ENCODE measurements at regions not wholly inside any gene's neighbourhood (a gene's known extent, or its start where the extent isn't known, plus 50 kb on each side); places are given as distances from the start of the nearest gene placed in this dataset.

DNA sequence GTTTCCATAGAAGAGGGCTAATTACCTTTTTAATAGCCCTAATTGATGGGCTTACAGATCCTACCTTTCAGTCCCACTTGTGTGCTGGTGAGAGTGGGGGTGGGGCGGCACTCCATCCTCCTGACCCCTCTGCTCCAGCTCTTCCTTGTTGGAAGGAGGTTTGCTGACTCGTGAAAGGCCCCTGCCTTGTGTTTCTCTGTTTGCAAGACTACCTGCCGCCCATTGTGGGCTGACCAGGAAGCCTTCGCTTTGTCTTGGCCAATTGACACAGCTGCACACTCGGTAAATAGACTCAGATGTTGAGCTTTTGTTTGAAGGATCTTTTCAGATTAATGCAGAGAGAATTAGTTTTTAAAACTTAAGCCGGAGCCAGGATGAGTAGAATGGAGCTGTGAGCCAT, 197.3 kb upstream of the HES1 start:
- no peak for DNase-seq

DNA sequence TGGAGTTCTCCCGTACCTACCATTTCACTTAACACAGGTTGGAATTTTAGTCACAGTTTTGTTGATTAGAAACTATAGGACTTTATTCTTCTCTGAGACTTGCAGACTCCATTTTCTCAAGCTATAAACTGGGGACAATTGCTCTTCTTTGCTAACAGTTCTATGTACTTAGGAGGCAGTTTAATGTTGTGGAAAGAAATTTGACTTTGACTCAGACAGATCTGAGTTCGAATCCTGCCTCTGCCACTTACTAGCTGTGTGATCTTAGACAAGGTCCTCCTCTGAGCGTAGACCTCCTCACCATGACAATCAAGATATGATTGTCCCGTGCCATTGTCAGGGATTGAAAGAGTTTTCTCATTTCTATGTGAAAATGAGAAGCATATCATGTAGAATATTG, 196.4 kb upstream of the HES1 start:
- no peak for DNase-seq

DNA sequence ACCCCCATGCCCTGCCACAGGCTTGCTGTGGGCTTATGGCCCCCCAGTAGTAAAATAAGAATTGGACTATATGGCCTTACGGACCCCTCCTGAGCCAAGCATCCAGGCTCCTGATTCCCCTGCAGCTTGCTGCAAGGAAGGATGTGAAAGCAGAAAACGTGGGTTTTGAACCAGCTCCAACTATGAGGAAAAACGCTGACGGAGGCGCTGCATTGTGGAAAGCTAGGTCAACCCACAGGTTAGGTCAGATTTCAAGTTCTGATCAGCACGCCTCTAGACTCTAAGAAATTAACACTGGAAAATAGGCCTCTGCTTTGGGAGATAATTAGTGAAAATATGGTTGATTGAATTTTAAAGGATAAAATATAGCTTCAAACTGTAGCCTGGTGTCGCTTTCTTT, 195.4 kb upstream of the HES1 start:
- DNase-seq: no peak

DNA sequence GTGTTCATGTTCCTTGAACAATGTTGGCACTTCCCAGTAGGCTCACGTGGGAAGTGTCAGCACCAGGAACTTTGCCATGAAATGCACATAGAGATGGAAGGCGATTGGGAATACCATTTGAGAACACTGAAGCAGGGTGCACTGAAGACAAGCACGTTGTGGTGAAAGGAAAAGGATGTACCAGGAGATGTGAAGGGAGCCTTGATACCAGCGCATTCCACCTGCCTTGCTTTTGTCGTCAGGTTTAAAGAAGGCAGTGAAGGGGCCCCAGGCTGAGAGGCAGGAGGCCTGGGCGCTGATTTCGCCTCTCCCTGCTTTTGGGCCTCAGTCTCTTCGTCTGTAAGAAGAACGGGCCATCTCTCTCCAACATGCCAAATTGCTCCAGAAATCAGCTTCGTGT, 194.5 kb upstream of the HES1 start:
- no peak for DNase-seq

GRCh38 chr3:193942516-193943055, 193.4 kb upstream of the HES1 start:
- no peak for DNase-seq

GRCh38 chr3:193943200-193943599, 192.7 kb upstream of the HES1 start:
- no peak for DNase-seq

DNA sequence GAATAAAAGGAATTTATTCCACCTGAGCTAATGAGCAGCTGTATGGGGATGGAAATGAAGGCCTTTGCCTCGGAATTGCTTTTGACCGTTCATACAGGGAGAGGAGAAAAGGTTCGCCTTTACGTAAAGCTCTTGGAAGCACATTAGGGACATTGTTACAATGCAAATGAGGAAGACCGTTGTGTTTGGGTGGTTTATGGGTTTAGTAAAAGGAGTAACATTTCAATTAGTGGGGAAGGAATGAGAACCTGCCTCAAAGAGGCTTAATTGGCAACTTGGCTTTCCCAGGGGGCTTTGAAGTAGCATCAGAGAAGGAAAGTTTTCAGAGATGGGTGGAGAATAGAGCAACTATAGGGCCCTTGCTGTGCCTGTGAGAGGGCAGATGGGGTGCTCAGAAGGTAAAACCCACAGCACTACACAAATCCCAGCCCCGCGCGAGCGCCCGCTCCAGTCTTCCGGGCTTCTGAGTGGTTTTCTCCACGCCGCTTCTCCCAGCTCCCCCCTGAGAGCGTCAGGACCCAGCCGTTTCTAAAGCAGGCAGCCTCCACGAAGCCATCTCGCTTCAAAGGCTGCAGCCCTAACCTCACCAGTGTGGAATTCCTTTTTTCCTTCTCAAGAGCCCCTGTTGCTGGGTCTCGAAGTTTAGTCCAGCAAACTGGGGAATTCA, 192.0 kb upstream of the HES1 start:
- DNase-seq: no peak

- no peak for DNase-seq
Observed at GRCh38 chr3:193944518-193944884, 191.4 kb upstream of the HES1 start.

- no peak for DNase-seq
Observed at GRCh38 chr3:193945143-193945542, 190.8 kb upstream of the HES1 start.

DNA sequence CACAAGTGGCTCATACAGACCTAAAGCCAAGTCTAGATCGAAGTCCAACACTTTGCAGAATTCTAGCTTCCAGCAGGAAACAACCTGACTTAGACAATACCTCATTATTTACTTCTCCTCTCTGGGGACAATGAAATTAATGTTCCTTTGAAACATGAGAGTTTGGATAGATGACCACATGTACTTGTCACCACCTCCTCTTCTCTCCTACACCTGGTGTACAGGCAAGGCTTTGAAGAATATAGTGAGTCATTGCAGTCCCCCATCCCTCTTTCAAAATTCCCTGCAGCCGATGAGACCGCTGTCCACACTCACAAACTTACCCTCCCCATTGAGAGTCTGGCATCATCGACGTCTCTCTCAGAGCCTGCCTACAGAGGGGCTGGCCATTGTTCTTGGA, 189.0 kb upstream of the HES1 start:
- DNase-seq: no peak

GRCh38 chr3:193947596-193947995, 188.4 kb upstream of the HES1 start:
- DNase-seq: no peak

- DNase-seq: no peak
Observed at GRCh38 chr3:193948459-193948858, 187.5 kb upstream of the HES1 start.

DNA sequence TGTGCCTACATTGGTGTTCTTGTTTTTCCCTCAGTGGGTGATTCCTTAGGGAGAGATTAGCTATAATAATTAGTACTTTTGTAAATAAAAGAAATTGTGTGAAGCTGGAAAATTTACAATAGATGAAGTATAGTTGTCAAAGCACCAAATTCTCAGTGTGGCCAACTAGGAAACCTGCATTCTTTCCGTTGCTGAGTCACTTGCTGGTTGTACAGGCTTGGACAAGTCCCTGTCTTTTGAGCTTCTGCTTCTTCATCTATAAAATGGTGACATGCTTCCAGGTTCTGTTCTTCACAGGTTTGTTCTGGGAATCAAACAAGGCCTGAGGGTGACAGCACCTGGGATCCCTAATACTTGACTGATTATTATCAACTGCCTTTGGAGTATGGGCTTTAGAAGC, 184.1 kb upstream of the HES1 start:
- DNase-seq: no peak

GRCh38 chr3:193954752-193955151, 181.2 kb upstream of the HES1 start:
- DNase-seq: no peak

- no peak for DNase-seq
Observed at GRCh38 chr3:193955719-193956118, 180.2 kb upstream of the HES1 start.

DNA sequence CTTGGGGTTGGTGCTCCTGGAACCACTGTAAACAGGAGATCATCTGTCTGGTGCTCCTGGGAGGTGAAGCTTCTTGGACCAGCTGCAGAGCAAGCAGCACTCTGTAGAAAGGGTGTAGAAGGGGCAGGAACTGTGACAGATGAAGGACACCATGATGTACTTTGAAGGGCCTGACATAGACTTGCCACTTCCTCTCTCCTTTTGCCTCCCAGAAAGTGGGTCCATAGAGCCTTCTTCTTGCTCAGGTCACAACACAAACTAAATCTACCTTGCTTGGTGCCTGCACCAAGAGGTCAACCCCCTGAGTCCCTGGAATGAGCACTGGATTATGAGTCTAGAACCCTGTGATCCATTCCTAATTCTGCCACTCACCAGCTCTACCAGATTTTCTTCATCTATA, 176.1 kb upstream of the HES1 start:
- DNase-seq: no peak

GRCh38 chr3:193960487-193961274, 175.3 kb upstream of the HES1 start:
- no peak for DNase-seq

DNA sequence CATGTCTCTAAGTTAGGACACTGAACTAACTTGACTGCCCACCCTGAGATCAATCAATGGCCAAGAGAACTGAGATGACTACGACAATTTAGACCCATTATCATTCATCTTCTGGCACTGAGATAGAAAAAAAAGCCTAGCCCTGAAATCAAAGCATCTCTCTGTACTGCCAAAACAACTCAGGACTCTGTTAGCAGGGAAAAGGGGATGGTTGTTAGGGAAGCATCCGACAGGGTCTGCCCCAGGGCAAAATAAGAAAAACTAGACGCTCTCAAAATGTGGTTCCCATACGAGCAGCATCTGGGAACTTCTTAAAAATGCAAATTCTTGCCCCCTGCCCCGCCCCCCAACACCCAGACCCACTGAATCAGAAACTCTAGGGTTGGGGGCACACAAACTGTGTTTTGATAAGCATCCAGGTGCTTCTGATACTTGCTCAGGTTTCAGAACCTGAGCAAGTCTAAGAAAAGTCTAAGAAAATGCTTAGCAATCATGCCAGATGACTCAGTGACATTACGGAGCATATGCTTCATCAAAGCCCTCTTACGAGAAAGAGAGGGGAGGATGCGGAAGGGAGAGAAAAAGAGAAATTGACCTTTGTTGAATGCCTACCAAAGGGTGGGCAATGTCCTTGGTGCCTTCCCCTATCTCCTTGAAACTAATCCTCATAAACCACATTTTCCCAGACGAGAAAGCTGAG, 172.8 kb upstream of the HES1 start:
- peak in 1 of 4 experiments; percentile 2 for DNase-seq

- DNase-seq: no peak
Observed at GRCh38 chr3:193963808-193964516, 172.0 kb upstream of the HES1 start.

DNA sequence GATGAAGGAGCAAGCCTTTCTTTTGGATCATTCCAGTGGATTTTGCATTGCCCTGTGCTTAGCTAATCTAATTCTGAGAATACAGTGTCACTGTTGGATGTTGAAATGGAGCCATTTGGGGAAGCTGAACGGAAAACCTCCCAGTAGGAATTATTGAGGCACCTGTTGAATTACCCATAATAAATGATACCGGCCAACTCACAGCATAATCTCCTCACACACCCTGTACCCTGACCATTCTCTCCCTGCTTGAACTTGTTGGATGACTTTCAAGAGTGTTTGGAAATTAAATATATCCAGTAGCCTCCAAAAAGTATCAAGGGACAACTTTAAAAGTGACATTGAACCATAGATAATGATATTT, 171.4 kb upstream of the HES1 start:
- no peak for DNase-seq

DNA sequence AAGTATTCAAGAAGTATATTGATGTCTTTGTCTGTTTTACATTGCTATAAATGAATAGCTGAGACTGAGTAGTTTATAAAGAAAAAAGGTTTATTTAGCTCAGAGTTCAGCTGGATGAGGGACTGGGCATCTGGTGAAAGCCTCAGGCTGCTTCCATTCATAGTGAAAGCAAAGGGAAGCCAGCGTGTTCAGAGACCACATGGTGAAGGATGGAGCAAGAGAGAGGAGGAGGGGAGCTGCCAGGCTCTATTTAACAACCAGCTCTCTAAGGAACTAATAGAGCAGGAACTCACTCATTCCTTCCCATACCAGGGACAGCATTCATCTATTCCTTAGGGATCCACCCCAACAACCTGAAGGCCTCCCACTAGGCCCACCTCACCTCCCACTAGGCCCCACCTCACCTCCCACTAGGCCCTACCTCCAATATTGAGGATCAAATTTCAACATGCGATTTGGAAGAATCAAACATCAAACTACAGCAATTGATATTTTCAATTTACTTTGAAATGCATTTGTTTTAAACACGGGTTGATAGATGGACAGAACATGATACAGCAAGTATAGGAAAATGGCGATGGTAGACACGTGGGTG, 167.5 kb upstream of the HES1 start:
- no peak for DNase-seq

DNA sequence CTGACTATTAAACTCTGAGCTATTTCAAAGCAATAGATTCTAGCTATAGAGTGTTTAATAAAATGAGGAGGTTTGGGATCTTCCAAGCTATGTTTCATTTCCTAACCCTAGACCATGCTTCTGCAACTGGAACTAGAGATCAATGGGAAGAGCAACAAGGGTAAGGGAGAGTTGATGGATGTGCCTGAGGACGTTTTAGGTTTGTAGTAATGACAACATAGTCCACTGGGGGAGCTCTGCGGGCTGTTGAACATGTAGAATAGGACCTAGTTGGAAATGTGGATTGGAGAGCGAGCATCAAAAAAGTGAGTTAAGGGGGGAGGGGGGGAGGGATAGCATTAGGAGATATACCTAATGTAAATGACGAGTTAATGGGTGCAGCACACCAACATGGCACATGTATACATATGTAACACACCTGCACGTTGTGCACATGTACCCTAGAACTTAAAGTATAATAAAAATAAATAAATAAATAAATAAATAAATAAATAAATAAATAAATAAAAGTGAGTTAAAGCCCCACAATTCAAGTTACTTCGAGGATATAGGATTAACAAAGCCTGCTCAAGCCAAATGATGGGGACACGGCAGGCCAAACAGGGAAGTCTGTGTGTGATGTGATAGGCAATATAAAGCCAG, 165.7 kb upstream of the HES1 start:
- DNase-seq: peak in 1 of 4 experiments; percentile 3

Measured in activated CD4-positive, CD25-positive, alpha-beta regulatory T cell (primary cell).